HG02588 (cell line): ENCODE measurements at regions not wholly inside any gene's neighbourhood (a gene's known extent, or its start where the extent isn't known, plus 50 kb on each side); places are given as distances from the start of the nearest gene placed in this dataset.

Source experiments
- ATAC-seq: cut with Tn5 transposase; IDR thresholded peaks from one replicate; pipeline ENCODE4 v1.9.1; 2021; ENCODE audit warnings: mild to moderate bottlenecking, moderate library complexity; ENCODE audit not compliant: unreplicated experiment

GRCh38 chr4:123092586-123092985 lies 170.2 kb upstream of the NUDT6 start:
- ATAC-seq, result no peak

GRCh38 chr4:123093236-123093635 lies 170.8 kb upstream of the NUDT6 start:
- no peak for ATAC-seq

- ATAC-seq, result no peak
These were observed 173.6 kb upstream of the NUDT6 start for GRCh38 chr4:123096038-123096437.

GRCh38 chr4:123102897-123103471 lies 180.6 kb upstream of the NUDT6 start:
- ATAC-seq, result peak; percentile 59

- no peak for ATAC-seq
These were observed 182.1 kb upstream of the NUDT6 start for GRCh38 chr4:123104310-123105025.

- no peak for ATAC-seq
These were observed 182.6 kb upstream of the NUDT6 start for GRCh38 chr4:123105026-123105420.

GRCh38 chr4:123106747-123107146 lies 184.3 kb upstream of the NUDT6 start:
- ATAC-seq, result no peak

- no peak for ATAC-seq
These were observed 185.3 kb upstream of the NUDT6 start for GRCh38 chr4:123107444-123108252.

- ATAC-seq, result no peak
These were observed 186.7 kb upstream of the NUDT6 start for GRCh38 chr4:123109139-123109538.

- ATAC-seq, result no peak
These were observed 187.8 kb upstream of the NUDT6 start for GRCh38 chr4:123110147-123110546.

GRCh38 chr4:123110685-123111084 lies 188.3 kb upstream of the NUDT6 start:
- no peak for ATAC-seq

GRCh38 chr4:123113155-123113554 lies 190.8 kb upstream of the NUDT6 start:
- no peak for ATAC-seq

- no peak for ATAC-seq
These were observed 191.9 kb upstream of the NUDT6 start for GRCh38 chr4:123114084-123114914.

GRCh38 chr4:123114915-123115756 lies 192.7 kb upstream of the NUDT6 start:
- ATAC-seq, result no peak

GRCh38 chr4:123116412-123116811 lies 194.0 kb upstream of the NUDT6 start:
- ATAC-seq, result no peak

GRCh38 chr4:123120473-123120872 lies 198.1 kb upstream of the NUDT6 start:
- no peak for ATAC-seq

- no peak for ATAC-seq
These were observed 199.0 kb upstream of the NUDT6 start for GRCh38 chr4:123121241-123121907.

- ATAC-seq, result no peak
These were observed 203.1 kb upstream of the NUDT6 start for GRCh38 chr4:123125477-123125876.

- no peak for ATAC-seq
These were observed 204.8 kb upstream of the NUDT6 start for GRCh38 chr4:123127218-123127617.

- no peak for ATAC-seq
These were observed 205.5 kb upstream of the NUDT6 start for GRCh38 chr4:123127875-123128274.
